ENCODE measurements at regions not wholly inside any gene's neighbourhood (a gene's known extent, or its start where the extent isn't known, plus 50 kb on each side); places are given as distances from the start of the nearest gene placed in this dataset.

GRCh38 chr10:32111585-32111984 is 55.4 kb upstream of the KIF5B start:
- Histone ChIP-seq H3K4me1 (ENCODE audit: insufficient read depth, low read length) (no peaks in the 10 kb centered on the region), H3K9ac (ENCODE audit: low read depth, low read length) (no peak overlapping the region), H3K27me3 (ENCODE audit: insufficient read depth, low read length) (no peaks in the 10 kb centered on the region), H3K36me3 (ENCODE audit: insufficient read depth, low read depth, low read length) (no peaks in the 10 kb centered on the region), H3K9me3 (ENCODE audit: insufficient read depth, low read depth, low read length) (no peaks in the 10 kb centered on the region), H3K4me3 (ENCODE audit: low read length) (no peak overlapping the region), H3K27ac (ENCODE audit: low read length) (no peak overlapping the region)

- no peaks in the 10 kb centered on the region for H3K9me3 ChIP-seq (ENCODE audit: insufficient read depth, low read depth, low read length)
- H3K36me3 ChIP-seq (ENCODE audit: insufficient read depth, low read depth, low read length), result no peaks in the 10 kb centered on the region
- no peaks in the 10 kb centered on the region for H3K4me1 ChIP-seq (ENCODE audit: insufficient read depth, low read length)
- no peak overlapping the region for H3K4me3 ChIP-seq (ENCODE audit: low read length)
- no peaks in the 10 kb centered on the region for H3K27me3 ChIP-seq (ENCODE audit: insufficient read depth, low read length)
- H3K27ac ChIP-seq (ENCODE audit: low read length), result no peak overlapping the region
- no peak overlapping the region for H3K9ac ChIP-seq (ENCODE audit: low read depth, low read length)
Measured at GRCh38 chr10:32110790-32111189, 54.6 kb upstream of the KIF5B start.

- H3K27ac ChIP-seq (ENCODE audit: low read length), result no peak overlapping the region
- no peaks in the 10 kb centered on the region for H3K36me3 ChIP-seq (ENCODE audit: insufficient read depth, low read depth, low read length)
- H3K27me3 ChIP-seq (ENCODE audit: insufficient read depth, low read length), result no peaks in the 10 kb centered on the region
- H3K4me3 ChIP-seq (ENCODE audit: low read length), result no peak overlapping the region
- H3K4me1 ChIP-seq (ENCODE audit: insufficient read depth, low read length), result no peaks in the 10 kb centered on the region
- no peak overlapping the region for H3K9ac ChIP-seq (ENCODE audit: low read depth, low read length)
- H3K9me3 ChIP-seq (ENCODE audit: insufficient read depth, low read depth, low read length), result no peaks in the 10 kb centered on the region
Measured at GRCh38 chr10:32109603-32110002, 53.4 kb upstream of the KIF5B start.

Measured in iPS-20b (cell line).